GM21360 (cell line): ENCODE measurements at regions not wholly inside any gene's neighbourhood (a gene's known extent, or its start where the extent isn't known, plus 50 kb on each side); places are given as distances from the start of the nearest gene placed in this dataset.
"Not testable (repeated sequence)": the region's sequence is repeated elsewhere in the genome, so short reads cannot be mapped to it uniquely, and the experiment has no call there.

Source experiments
- ATAC-seq: cut with Tn5 transposase; IDR thresholded peaks from one replicate; pipeline ENCODE4 v1.9.1; 2021; ENCODE audit warnings: mild to moderate bottlenecking, moderate library complexity; ENCODE audit not compliant: unreplicated experiment

DNA sequence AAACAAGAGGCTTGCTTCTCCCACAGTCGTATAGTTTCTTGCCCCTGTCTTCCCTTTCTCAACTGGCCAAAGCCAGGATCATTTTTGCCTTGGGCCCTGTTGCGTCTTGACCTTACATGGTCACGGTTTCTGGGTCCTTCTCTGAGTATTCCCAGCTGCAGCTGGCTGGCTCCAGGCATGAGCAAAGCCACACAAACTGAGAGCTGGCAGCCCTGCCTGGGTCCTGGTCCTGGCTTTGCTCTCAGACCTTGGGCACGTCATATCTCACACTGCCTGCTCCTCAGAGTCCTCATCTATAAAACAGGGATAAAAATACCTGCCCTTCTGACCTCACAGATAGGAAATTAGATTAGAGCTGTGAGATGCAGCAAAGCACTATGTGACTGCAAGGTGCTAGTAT is 277.6 kb downstream of the CBLN1 start:
- no peak for ATAC-seq

DNA sequence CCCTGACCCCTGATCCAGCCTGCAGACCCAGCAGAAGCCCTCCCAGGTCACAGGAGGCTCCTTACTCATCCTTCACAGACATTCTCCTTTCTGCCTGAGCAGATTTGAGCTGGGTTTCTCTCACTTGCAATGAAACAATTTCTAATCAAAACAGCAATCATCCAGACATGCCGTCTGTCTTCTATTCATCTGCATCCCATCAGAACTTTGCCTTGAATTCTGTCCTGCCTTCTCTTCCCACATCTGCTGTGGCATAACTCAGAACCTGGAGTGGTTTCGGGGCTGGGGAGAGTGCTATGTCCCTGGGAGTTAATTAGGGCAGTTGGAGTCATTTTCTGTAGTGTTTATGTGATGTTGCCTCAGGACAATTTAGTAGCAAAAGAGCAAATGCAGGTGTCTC is 278.6 kb downstream of the CBLN1 start:
- ATAC-seq: no peak

DNA sequence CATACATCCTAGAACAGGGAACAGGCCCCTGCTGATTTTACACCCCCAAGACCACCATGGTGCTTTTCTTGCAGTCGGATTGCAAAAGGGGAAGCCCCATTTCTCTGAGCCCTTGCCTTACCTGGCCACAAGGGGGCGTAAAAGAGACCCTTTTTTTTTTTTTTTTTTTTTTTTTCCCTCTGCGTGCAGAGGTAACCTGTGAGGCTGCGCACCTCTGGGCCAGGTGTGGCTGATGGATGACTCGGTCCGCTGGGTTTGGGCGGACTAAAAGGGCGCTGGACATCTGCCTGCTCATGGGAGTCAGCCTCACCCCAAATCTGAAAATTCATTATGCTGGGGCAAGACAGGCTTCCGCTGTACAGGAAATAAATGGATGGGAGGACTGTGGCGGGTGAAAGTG is 281.0 kb downstream of the CBLN1 start:
- ATAC-seq: no peak

DNA sequence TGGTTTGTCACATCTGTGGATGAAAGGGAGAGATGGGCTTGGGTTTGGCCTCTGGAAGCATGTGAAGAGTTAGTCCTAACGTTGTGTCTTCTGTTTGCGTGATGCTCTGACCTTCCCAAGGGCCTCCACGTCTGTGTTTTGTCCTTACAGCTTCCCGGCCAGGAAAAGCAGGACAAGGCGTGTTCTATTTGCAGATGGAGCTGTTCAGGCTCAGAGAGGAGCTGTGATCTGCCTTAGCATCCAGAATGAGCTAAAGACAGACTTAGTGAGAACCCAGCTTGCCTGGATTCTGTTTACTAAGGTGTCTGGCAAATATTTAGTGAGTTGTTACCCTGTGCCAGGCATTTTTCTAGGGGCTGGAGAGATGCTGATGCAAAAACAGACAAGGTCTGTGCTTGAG is 282.1 kb downstream of the CBLN1 start:
- ATAC-seq: no peak

DNA sequence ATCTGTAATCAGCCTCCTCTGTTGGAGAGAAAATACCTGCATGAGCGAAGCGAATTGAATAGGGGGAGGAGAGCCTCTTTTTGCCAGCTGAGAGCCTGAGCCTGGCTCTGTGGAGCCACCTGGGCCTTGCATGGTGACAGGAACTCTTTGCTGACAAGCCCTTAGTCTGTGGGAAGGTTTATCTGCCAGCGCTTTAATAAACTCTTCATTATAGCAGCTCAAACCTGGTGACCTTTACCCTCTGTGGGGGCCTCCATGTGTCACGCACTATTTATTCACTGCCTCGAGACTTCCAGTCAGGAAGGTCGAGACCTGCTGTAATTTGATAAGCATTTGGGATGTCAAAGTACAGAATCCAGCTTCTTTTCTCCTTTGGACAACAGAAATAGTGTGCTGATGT is 282.6 kb downstream of the CBLN1 start:
- no peak for ATAC-seq

DNA sequence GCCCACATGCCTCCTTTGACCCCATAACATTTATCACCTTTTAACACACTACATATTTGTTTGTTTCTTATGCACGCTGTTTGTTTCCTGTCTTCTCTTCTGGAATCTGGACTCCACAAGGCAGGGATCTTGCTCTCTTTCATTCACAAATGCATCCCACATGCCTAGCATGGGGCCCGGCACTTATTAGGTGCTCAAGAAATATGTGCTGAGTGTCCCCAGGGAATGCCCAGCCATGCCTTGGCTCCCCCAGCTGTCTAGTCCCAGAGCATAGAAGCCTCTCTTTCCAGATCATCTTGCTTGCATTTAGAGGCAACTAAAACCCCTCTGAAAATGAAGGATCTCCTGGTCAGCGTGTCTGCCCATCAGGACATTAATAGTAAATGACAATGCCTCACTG is 283.7 kb downstream of the CBLN1 start:
- ATAC-seq: no peak

DNA sequence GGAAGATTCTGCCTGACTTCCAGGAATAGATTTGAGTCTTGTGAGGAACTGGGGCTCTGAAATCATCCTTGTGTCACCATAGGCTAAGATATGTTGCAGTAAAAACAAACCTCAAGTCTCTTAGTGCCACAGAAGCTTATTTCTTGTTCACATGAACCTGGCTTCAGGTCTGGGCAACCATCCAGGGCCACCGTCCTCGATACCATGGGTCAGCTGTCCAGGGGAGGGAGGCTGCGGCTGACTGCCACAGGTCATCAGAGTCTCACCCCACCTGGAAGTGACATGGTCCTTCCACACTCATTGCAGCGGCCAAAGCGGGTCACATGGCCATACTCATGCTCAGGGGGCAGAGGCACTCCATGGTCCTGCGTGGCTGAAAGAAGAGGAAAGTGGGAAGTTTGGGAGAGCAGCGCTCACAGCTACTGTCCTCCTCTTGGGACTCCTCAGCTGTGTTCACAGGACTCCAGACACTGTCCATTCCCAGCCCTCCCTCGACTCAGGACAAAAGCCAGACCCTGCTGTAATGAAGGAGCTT is 284.5 kb downstream of the CBLN1 start:
- no peak for ATAC-seq

DNA sequence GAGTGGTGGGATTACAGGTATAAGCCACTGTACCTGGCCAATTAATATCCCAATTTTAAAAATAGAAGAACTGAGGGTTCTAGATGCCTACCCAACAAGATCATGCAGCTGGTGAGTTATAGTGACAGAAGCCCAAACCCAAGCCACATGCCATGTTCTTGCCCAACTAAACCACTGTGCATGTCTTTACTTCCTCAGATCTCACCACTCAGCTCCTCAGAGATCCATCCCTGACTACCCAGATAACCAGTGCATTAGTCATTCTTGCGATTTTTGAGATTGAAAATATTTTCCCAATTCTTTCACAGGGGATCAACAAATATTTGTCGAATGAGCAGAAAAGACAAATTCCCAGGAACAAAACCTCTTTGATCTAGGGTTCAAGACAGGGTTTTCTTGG is 303.1 kb downstream of the CBLN1 start:
- no peak for ATAC-seq

DNA sequence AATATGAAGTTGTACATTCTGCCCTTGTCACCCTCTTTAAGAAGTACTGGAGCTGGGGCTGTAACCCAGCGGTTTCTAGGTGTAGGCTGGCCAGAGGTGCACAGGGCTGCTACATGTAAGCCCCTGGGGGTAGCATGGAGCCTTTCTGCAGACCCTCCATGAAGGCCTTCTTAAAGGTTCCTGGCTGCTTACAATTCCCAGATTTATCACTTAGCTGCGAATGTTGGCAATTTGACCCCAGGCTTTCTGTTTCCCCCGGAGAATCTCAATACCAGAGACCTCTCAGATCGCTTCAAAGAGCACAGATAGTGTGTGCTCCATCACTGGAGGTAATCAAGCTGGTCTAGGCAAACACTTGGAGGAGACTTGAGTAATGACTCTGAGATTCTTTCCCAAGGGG is 309.4 kb downstream of the CBLN1 start:
- no peak for ATAC-seq

DNA sequence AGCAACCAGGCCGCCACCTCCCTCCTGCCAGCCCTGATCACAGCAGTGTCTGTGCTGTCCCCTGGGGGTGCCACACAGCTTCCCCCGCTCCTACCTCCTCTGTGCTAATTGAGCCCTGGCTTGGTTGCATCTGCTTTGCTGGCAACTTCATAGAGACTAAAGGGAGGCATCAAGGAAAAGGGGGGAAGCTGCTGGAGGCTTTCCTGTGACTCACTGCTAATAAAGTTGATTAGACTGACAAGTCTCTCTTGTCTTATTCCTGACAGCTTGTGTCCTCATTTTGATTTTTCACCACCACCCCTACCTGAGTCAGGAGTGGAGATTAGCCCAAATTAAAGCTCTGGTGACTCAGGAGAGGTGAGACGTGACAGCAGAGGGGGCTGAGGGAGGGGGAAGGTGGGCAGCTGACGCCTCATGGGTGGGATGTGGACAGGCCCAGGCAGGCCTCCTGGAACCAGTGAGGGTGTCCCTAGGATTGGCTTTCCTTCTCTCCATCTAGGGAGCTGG is 310.0 kb downstream of the CBLN1 start:
- ATAC-seq: no peak

DNA sequence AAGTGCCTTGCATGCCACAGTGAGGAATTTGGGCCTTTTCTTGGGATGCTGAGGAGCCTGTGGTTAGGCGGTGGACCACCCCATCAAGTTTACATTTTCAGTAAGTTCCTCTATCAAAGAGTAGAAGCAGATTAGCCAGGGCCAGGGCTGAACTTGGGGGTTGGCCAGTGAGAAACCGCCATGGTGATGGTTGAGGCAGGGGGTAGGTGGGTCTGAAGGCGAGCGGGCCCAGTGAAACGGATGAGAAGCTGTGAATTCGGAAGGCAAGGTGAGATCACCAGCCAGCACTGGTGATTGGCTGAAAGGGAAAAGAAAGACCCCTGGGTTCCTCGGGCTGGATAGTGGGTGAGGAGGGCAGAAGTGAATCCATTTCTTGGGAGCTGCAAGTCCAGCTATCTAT is 311.4 kb downstream of the CBLN1 start:
- no peak for ATAC-seq

DNA sequence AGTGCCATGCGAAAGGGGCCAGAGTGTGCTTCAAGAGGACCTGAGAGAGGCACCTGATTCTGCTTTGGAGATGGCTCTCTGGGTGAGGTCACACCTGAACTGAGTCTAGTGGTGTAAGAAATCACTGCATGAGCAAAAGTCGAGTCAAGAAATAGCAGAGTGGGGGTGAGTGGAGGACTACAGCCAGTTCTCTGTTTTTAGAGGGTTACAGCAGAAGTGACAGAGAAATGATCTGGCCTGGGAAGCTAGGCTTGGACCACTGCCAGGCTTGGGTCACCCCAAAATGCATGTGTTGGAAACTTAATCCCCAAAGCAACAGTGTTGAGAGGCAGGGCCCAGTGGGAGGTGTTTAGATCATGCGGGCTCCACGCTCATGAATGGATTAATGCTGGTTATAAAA is 312.0 kb downstream of the CBLN1 start:
- no peak for ATAC-seq

DNA sequence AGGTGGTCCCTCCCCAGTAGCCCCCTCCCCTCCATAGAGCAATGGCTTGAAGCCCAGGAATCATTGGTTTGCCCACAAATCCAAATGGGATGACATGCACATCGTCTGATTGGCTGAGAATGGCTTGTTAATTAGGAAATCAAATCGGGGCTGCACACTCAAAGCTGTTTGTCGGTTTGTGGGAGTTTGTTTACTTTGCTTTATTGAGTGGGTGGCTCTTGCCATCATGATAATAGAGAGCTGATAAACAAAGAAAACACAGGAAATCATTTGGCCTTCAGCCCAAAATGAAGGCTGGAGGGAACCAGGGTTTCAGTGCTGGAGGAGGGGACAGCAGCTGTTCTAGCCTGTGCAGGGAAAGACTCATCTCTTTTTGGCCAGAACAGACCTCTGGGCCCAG is 316.3 kb downstream of the CBLN1 start:
- ATAC-seq: no peak

DNA sequence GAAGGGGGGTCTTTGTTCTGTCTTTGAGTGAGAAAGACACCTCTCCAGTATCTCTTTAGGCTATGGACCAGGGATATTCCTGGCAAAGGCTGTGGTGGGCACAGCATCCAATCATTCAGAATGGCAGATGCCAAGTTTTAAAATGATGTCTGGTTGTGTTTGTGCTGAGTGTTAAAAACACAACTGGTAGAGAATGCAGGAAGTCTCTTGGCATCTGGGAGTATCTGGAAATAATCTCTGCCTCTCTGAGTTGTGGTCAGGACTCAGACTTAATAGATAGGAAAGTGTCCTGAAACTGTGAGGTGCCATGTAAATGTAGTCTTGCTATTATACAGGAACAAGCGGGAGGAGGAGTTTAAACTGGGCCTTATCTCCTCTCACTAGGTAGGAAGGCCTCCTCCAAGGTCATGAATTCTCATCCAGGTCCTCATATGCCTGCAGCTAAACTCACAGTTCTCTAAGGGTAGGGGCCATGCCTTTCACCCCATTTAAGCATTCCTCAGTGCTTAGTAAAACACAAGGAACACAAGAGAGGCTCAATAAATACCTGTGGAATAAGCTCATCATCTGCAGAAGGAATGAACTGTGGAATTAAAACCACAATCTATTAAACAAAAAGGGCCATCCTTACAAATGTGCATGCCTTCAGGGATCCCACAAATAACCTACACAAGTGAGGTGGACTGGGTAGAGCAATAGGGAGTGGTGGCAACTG is 317.6 kb downstream of the CBLN1 start:
- no peak for ATAC-seq

DNA sequence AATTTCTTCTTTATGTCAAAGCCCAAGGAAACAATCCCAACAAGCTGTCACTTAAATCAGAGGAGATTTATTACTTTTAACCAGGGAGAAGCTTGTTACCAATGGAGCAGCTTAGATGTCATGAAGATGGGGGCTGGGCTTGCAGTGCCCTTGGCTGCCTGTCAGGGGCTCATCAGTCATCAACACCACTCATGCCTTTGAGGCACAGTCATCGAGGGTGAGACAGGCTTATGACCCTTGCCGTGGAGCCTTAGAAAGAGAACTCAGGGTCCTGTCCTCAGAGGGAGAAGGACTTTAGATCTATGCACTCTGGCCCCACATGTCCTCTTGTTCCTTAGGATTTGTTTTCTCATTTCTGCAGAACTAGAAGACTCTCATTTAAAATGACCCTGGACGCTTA is 318.3 kb downstream of the CBLN1 start:
- ATAC-seq: no peak

DNA sequence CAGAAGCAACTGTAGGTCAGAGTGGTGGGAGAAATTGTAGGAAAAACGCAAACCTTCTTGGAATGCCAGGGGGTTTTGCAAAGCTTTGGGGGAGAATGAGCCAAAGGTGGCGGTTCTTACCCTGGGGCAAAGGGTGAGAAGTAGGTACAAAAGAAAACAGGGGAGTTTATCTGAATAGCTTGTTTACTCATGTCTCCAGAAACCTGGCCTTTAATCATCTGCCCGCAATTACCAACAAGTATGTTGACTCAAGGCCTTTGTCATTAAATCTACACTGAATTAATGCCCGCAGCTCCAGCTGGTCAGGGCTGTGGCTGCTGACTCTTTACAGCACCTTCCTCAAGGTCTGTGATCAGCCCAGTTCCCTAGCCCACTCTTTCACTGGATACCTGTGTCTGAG is 320.1 kb downstream of the CBLN1 start:
- no peak for ATAC-seq

DNA sequence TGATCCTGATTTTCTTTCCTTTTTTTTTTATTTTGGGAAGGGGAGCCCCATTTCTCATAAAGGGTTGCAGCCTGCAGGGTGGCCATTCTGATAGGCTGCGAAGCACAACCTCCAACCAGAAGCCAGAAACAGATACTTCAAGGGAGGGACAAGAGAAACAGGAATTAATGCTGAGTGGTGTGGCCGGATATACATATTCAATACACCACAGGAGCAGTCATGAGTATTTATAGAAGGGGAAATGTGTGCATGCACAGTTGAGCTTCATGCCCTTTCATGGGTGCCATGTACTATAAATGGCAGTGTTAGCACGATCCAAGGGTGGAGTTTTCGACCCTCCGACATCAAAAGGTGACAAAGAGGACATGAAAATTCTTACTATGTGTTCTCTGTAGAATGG is 320.8 kb downstream of the CBLN1 start:
- ATAC-seq: no peak

DNA sequence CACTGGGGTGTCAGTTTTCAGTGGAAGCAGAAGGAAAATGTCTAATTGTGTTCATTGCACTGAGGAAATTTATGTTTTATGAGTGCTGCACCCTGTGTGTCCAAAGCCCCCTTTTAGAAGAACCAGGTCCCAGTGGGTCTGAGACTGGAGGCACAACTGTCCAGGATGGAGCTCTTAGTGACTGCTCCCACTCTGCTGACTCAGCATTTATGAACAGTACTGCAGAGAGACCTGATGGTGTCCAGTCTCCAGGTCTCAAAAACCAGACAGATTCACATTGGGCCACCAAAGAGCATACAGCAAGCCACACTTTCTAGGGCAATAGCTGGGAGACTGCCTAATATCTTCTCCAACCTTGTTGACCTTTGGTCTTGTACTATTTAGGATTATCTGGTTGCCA is 321.9 kb downstream of the CBLN1 start:
- no peak for ATAC-seq

DNA sequence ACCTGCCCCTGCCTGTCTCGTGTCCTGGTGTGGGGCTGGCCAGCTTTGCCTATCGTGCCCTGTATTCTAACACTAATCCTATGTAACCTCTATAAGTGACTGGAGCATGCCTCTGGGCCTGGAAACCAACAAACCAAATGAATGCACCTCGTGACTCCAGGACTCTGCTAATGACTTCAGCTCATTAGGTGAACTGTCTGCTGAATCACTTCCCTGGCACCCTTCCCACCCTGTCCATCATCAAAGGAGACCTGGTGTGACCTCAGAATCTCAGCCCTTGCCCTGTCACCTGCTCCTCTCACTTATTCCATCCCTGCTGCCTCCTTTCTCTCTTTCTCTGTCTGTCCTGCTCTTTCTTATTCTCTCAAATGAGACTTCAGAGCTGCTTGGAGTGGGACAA is 322.4 kb downstream of the CBLN1 start:
- ATAC-seq: no peak

DNA sequence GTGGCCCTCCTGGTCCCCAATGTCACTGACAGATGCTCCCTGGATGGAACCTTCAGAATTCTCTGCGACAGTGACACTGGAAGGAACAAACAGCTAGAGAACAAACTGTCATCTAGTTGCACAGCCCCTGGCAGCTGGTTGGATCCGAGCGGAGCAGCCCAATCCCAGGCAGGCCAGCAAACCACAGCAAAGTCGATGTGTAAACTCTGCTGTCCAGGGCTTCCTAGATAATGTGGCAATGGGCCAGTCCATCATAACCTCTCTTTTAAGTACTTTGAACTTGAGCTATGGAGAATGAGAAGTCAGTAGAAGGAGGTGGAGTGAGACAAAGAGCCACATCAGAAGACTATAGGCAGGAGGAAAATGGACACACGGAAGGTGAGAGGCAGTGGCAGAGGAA is 323.0 kb downstream of the CBLN1 start:
- ATAC-seq: no peak

DNA sequence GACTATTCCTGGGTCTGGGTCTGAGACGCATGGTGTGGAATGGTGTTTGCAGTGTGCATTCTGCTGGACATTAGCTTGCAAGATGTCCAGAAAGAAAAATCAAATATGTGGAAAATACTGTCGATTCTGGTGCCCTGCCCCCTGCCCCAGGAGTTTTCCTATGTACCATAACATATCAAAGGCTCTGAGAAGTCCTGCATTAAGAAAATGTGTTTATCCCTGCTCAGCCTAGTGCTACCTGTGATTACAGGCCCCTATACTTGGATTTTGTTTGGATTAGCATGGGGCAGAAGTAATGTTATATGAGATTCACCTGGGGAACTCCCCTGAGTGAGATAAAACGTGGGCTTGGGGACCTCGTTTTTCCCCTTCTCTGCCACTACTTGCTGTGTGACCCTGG is 325.0 kb downstream of the CBLN1 start:
- no peak for ATAC-seq

DNA sequence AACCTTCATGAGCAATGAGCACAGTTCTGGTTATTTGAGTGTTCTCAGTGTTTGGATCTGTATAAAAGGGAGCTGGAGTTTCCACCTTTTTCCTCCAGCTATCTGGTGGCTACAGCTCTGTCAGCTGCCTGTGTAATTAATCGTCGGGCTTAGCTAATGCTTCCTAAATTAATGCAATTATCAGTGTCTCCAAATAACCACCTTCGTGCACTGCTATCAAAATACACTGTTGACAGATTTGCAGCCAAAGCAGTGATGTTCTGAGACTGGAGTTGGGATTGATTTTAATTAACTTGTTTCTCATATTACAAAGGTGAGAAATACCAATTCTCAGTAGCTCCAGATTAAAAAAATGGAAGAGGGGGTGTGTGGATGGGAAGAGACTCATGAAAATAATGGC is 325.8 kb downstream of the CBLN1 start:
- ATAC-seq: no peak

DNA sequence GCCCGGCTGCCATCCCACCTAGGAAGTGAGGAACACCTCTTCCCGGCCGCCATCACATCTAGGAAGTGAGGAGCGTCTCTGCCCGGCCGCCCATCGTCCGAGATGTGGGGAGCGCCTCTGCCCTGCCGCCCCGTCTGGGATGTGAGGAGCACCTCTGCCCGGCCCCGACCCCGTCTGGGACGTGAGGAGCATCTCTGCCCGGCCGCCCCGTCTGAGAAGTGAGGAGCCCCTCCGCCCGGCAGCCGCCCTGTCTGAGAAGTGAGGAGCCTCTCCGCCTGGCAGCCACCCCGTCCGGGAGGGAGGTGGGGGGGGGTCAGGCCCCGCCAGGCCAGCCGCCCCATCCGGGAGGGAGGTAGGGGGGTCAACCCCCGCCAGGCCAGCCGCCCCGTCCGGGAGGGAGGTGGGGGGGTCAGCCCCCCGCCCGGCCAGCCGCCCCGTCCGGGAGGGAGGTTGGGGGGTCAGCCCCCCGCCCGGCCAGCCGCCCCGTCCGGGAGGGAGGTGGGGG is 330.0 kb downstream of the CBLN1 start:
- not testable (repeated sequence) for ATAC-seq
